ENCODE measurements at regions not wholly inside any gene's neighbourhood (a gene's known extent, or its start where the extent isn't known, plus 50 kb on each side); places are given as distances from the start of the nearest gene placed in this dataset.

DNA sequence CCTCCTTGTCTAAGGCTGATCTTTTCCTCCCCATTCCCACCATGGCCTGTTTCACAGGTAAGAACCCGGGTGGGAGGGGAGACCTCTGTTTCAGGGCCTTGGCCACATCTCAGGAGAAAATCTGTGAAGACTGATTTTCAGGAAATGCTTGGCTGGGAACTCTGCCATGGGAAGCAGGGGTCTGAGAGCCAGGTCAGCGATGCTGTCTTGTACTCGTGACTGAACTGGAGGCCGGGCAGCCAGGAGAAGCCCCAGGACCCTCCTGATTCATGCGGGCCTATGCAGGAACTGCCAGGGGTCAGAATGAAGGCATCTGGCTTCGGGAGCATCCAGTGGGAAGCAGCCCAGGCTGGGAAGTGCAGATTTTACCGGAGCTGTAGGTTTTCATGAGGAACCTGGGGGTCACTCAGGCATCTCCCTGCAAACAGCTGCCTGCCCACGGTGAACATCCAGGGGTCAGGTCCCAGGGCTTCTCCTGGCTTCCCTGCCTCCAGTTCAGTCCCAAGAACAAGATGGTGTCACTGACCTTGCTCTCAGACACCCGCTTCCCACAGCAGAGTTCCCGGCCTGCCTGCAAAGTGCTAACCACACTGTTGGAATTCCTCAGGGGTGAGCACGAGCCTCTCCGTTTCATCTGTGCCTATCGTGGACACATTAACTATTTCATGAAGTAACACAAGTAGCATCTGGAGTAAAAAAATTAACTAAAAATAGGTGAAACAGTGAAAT is 90.2 kb upstream of the SULF2 start:
- H2AFZ ChIP-seq (ENCODE audit: low read depth, low read length): no peak overlapping the region
- no peaks in the 10 kb centered on the region for H3K9me3 ChIP-seq (ENCODE audit: insufficient read depth, low read length)
- no peak overlapping the region for H3K9ac ChIP-seq (ENCODE audit: low read length)
- H3K27ac ChIP-seq (ENCODE audit: low read length): no peak overlapping the region
- H4K20me1 ChIP-seq (ENCODE audit: insufficient read depth, low read length): no peaks in the 10 kb centered on the region
- no peak for TF ChIP-seq EZH2phosphoT487 (IDR thresholded peaks at IDR 0.05; ENCODE audit: low read depth)
- TF ChIP-seq, protein P1, sequence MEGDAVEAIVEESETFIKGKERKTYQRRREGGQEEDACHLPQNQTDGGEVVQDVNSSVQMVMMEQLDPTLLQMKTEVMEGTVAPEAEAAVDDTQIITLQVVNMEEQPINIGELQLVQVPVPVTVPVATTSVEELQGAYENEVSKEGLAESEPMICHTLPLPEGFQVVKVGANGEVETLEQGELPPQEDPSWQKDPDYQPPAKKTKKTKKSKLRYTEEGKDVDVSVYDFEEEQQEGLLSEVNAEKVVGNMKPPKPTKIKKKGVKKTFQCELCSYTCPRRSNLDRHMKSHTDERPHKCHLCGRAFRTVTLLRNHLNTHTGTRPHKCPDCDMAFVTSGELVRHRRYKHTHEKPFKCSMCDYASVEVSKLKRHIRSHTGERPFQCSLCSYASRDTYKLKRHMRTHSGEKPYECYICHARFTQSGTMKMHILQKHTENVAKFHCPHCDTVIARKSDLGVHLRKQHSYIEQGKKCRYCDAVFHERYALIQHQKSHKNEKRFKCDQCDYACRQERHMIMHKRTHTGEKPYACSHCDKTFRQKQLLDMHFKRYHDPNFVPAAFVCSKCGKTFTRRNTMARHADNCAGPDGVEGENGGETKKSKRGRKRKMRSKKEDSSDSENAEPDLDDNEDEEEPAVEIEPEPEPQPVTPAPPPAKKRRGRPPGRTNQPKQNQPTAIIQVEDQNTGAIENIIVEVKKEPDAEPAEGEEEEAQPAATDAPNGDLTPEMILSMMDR (IDR thresholded peaks at IDR 0.05; ENCODE audit: low read depth, low read length): no peak
- H3K27me3 ChIP-seq (ENCODE audit: low read depth, low read length): peaks cover 36% of the 10 kb centered on the region
- no peaks in the 10 kb centered on the region for H3K36me3 ChIP-seq (replicated peaks; ENCODE audit: low read depth, low read length)
- no peaks in the 10 kb centered on the region for H3K4me1 ChIP-seq (ENCODE audit: low read length)
- H3K4me2 ChIP-seq (ENCODE audit: low read length): no peak overlapping the region
- no peak overlapping the region for H3K4me3 ChIP-seq (ENCODE audit: low read length)
- no peaks in the 10 kb centered on the region for H3K79me2 ChIP-seq (ENCODE audit: low read length)

DNA sequence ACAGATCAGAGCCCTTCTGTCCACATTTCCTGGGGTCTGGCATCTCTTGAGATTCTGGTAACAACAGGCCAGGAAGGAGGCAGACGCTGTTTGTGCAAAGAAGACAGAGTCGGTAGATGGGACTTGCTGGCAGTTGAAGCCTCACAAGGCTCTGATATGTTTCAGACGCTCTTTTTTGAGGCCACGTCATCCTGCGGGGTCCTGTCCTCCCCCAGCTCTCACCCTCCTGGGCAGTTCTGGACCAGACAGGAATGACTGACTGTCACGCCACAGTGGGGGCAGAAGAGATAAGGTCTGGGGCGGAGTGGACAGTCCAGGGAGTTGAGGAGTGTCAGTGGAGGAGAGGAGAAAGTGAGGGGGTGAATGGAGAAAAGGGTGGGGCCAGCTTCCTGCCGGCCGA is 87.1 kb upstream of the SULF2 start:
- Histone ChIP-seq H3K4me1 (ENCODE audit: low read length) (no peaks in the 10 kb centered on the region), H3K9me3 (ENCODE audit: insufficient read depth, low read length) (no peaks in the 10 kb centered on the region), H3K4me2 (ENCODE audit: low read length) (no peak overlapping the region), H3K79me2 (ENCODE audit: low read length) (no peaks in the 10 kb centered on the region), H3K9ac (ENCODE audit: low read length) (no peak overlapping the region), H4K20me1 (ENCODE audit: insufficient read depth, low read length) (no peaks in the 10 kb centered on the region), H3K36me3 (replicated peaks; ENCODE audit: low read depth, low read length) (no peaks in the 10 kb centered on the region), H3K27ac (ENCODE audit: low read length) (no peak overlapping the region), H3K4me3 (ENCODE audit: low read length) (no peak overlapping the region), H3K27me3 (ENCODE audit: low read depth, low read length) (peaks cover 31% of the 10 kb centered on the region), H2AFZ (ENCODE audit: low read depth, low read length) (no peak overlapping the region)
- no peak for TF ChIP-seq EZH2phosphoT487 (IDR thresholded peaks at IDR 0.05; ENCODE audit: low read depth)
- TF ChIP-seq, protein P1 (IDR thresholded peaks at IDR 0.05; ENCODE audit: low read depth, low read length): no peak

DNA sequence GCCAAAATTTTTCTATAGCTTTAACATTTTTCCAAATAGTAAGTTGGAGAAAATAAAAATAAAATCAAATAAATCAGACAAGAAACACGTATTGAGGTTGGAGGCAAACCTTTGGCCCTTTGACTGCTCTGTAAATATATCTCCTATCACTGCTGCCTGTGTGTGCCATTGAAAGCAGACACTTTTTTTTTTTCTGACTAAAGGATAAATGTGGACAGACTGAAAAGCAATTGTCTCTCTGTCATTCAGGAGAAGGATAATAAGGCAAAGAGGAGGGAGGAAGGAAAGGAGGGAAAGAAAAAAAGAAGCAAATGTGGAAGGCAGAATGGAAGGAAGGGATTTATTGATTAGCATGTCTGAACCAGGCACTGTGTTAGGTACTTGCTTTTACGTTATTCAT is 85.2 kb upstream of the SULF2 start:
- TF ChIP-seq, protein P1 (IDR thresholded peaks at IDR 0.05; ENCODE audit: low read depth, low read length): no peak
- TF ChIP-seq EZH2phosphoT487 (IDR thresholded peaks at IDR 0.05; ENCODE audit: low read depth): no peak
- H3K9ac ChIP-seq (ENCODE audit: low read length): no peak overlapping the region

DNA sequence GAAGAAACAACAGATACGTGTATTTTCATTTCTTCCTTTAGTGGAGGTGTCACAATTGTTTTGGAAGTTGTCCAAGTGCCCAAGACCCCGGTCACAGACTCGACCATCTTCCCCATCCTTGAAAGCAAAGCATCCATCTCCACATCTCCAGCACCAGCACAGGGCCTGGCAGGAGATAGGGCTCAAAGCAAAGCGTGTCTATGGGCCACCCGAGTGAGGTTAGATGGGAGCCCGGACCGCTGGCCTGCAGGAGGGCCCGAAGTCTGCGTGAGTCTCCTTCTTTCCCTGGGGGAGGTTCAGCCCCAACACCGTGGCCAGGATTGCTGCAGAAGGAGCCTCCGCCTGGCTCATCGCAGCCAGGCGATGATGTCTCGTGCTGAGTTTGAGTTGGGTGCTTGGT is 83.5 kb upstream of the SULF2 start:
- Histone ChIP-seq H3K27ac (ENCODE audit: low read length) (no peak overlapping the region), H3K9me3 (ENCODE audit: insufficient read depth, low read length) (no peaks in the 10 kb centered on the region), H3K9ac (ENCODE audit: low read length) (no peak overlapping the region), H3K4me1 (ENCODE audit: low read length) (no peaks in the 10 kb centered on the region), H3K4me3 (ENCODE audit: low read length) (no peak overlapping the region), H3K79me2 (ENCODE audit: low read length) (no peaks in the 10 kb centered on the region), H4K20me1 (ENCODE audit: insufficient read depth, low read length) (no peaks in the 10 kb centered on the region), H3K4me2 (ENCODE audit: low read length) (no peak overlapping the region), H2AFZ (ENCODE audit: low read depth, low read length) (no peak overlapping the region), H3K27me3 (ENCODE audit: low read depth, low read length) (peaks cover 35% of the 10 kb centered on the region), H3K36me3 (replicated peaks; ENCODE audit: low read depth, low read length) (no peaks in the 10 kb centered on the region)
- TF ChIP-seq EZH2phosphoT487 (IDR thresholded peaks at IDR 0.05; ENCODE audit: low read depth): no peak
- TF ChIP-seq, protein P1 (IDR thresholded peaks at IDR 0.05; ENCODE audit: low read depth, low read length): no peak

More for the DNA sequence above, 85.2 kb upstream of the SULF2 start:
- no peak overlapping the region for H3K4me3 ChIP-seq (ENCODE audit: low read length)
- H3K27me3 ChIP-seq (ENCODE audit: low read depth, low read length): peaks cover 23% of the 10 kb centered on the region
- H3K36me3 ChIP-seq (replicated peaks; ENCODE audit: low read depth, low read length): no peaks in the 10 kb centered on the region
- H3K79me2 ChIP-seq (ENCODE audit: low read length): no peaks in the 10 kb centered on the region
- no peak overlapping the region for H3K4me2 ChIP-seq (ENCODE audit: low read length)
- H2AFZ ChIP-seq (ENCODE audit: low read depth, low read length): no peak overlapping the region
- H3K27ac ChIP-seq (ENCODE audit: low read length): no peak overlapping the region
- H3K4me1 ChIP-seq (ENCODE audit: low read length): no peaks in the 10 kb centered on the region
- H3K9me3 ChIP-seq (ENCODE audit: insufficient read depth, low read length): no peaks in the 10 kb centered on the region
- no peaks in the 10 kb centered on the region for H4K20me1 ChIP-seq (ENCODE audit: insufficient read depth, low read length)
